ENCODE measurements at regions not wholly inside any gene's neighbourhood (a gene's known extent, or its start where the extent isn't known, plus 50 kb on each side); places are given as distances from the start of the nearest gene placed in this dataset.

GRCh38 chr1:83802460-83803152 is 196.3 kb downstream of the TTLL7 start:
- TF ChIP-seq, protein P1, sequence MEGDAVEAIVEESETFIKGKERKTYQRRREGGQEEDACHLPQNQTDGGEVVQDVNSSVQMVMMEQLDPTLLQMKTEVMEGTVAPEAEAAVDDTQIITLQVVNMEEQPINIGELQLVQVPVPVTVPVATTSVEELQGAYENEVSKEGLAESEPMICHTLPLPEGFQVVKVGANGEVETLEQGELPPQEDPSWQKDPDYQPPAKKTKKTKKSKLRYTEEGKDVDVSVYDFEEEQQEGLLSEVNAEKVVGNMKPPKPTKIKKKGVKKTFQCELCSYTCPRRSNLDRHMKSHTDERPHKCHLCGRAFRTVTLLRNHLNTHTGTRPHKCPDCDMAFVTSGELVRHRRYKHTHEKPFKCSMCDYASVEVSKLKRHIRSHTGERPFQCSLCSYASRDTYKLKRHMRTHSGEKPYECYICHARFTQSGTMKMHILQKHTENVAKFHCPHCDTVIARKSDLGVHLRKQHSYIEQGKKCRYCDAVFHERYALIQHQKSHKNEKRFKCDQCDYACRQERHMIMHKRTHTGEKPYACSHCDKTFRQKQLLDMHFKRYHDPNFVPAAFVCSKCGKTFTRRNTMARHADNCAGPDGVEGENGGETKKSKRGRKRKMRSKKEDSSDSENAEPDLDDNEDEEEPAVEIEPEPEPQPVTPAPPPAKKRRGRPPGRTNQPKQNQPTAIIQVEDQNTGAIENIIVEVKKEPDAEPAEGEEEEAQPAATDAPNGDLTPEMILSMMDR (IDR thresholded peaks at IDR 0.05; ENCODE audit: low read depth, low read length) = no peak
- TF ChIP-seq POLR2A (IDR thresholded peaks at IDR 0.05; ENCODE audit: extremely low read depth, insufficient read length) = no peak
- TF ChIP-seq, protein P2, sequence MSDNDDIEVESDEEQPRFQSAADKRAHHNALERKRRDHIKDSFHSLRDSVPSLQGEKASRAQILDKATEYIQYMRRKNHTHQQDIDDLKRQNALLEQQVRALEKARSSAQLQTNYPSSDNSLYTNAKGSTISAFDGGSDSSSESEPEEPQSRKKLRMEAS (IDR thresholded peaks at IDR 0.05; ENCODE audit: low read depth, low read length) = no peak

Measured in NB4 (cell line).